NCI-H446 treated with DMSO at 0.1 percent for 48 hours (cell line): ENCODE measurements at regions not wholly inside any gene's neighbourhood (a gene's known extent, or its start where the extent isn't known, plus 50 kb on each side); places are given as distances from the start of the nearest gene placed in this dataset.
"Not testable (repeated sequence)": the region's sequence is repeated elsewhere in the genome, so short reads cannot be mapped to it uniquely, and the experiment has no call there.

ENCODE experiments used
- DNase-seq: peaks from one replicate; lab custom pipeline; 2025; lab: John Stamatoyannopoulos, UW

- DNase-seq: no peak
Observed at GRCh38 chr13:90591260-90591926, 756.1 kb upstream of the MIR17HG start.

GRCh38 chr13:90591927-90592268 lies 755.6 kb upstream of the MIR17HG start:
- DNase-seq: no peak

- no peak for DNase-seq
Observed at GRCh38 chr13:90592943-90593342, 754.5 kb upstream of the MIR17HG start.

GRCh38 chr13:90594681-90595080 lies 752.8 kb upstream of the MIR17HG start:
- no peak for DNase-seq

GRCh38 chr13:90605664-90606063 lies 741.8 kb upstream of the MIR17HG start:
- no peak for DNase-seq

GRCh38 chr13:90606921-90607320 lies 740.6 kb upstream of the MIR17HG start:
- DNase-seq: not testable (repeated sequence)

- no peak for DNase-seq
Observed at GRCh38 chr13:90612391-90612790, 735.1 kb upstream of the MIR17HG start.

GRCh38 chr13:90613076-90613795 lies 734.3 kb upstream of the MIR17HG start:
- DNase-seq: no peak

GRCh38 chr13:90615236-90615635 lies 732.3 kb upstream of the MIR17HG start:
- DNase-seq: no peak

- DNase-seq: no peak
Observed at GRCh38 chr13:90615767-90616166, 731.7 kb upstream of the MIR17HG start.

GRCh38 chr13:90618133-90618532 lies 729.4 kb upstream of the MIR17HG start:
- no peak for DNase-seq

GRCh38 chr13:90622541-90622940 lies 724.9 kb upstream of the MIR17HG start:
- no peak for DNase-seq

GRCh38 chr13:90623318-90624011 lies 724.0 kb upstream of the MIR17HG start:
- DNase-seq: no peak

GRCh38 chr13:90627813-90628212 lies 719.7 kb upstream of the MIR17HG start:
- no peak for DNase-seq

GRCh38 chr13:90628471-90628870 lies 719.0 kb upstream of the MIR17HG start:
- DNase-seq: no peak

GRCh38 chr13:90630716-90631115 lies 716.8 kb upstream of the MIR17HG start:
- no peak for DNase-seq

GRCh38 chr13:90632184-90632583 lies 715.3 kb upstream of the MIR17HG start:
- DNase-seq: no peak

- no peak for DNase-seq
Observed at GRCh38 chr13:90633849-90634248, 713.6 kb upstream of the MIR17HG start.

GRCh38 chr13:90640976-90641375 lies 706.5 kb upstream of the MIR17HG start:
- DNase-seq: no peak

- DNase-seq: no peak
Observed at GRCh38 chr13:90641884-90642283, 705.6 kb upstream of the MIR17HG start.

- DNase-seq: no peak
Observed at GRCh38 chr13:90645582-90645981, 701.9 kb upstream of the MIR17HG start.

GRCh38 chr13:90648497-90648896 lies 699.0 kb upstream of the MIR17HG start:
- DNase-seq: no peak

GRCh38 chr13:90652036-90652435 lies 695.5 kb upstream of the MIR17HG start:
- DNase-seq: no peak
